DLD1 (cell line): ENCODE measurements at regions not wholly inside any gene's neighbourhood (a gene's known extent, or its start where the extent isn't known, plus 50 kb on each side); places are given as distances from the start of the nearest gene placed in this dataset.

Source experiments
- in situ Hi-C: cut with HindIII; loops from 2 replicates; pipeline ENCODE4 v1.10.0; 2017; ENCODE audit warnings: low sequenced_read_pairs

- in situ Hi-C loops = loop anchor here (25.0 kb wide), 1 partner anchor 684 kb away; the partner anchor contains the start of gene PLK2
Measured at GRCh38 chr5:57778501-57779091, 296.0 kb upstream of the ACTBL2 start.

- in situ Hi-C loops = loop anchor here (25.0 kb wide), 1 partner anchor 685 kb away; the partner anchor contains the start of gene PLK2
Measured at GRCh38 chr5:57777174-57777581, 294.6 kb upstream of the ACTBL2 start.

GRCh38 chr5:57776035-57776434 lies 293.4 kb upstream of the ACTBL2 start:
- in situ Hi-C loops = loop anchor here (25.0 kb wide), 1 partner anchor 686 kb away; the partner anchor contains the start of gene PLK2

GRCh38 chr5:57774439-57774838 lies 291.8 kb upstream of the ACTBL2 start:
- in situ Hi-C loops = no loop called here

GRCh38 chr5:57772512-57772911 lies 289.9 kb upstream of the ACTBL2 start:
- in situ Hi-C loops = no loop called here

GRCh38 chr5:57770039-57770438 lies 287.4 kb upstream of the ACTBL2 start:
- in situ Hi-C loops = no loop called here

GRCh38 chr5:57768745-57769144 lies 286.1 kb upstream of the ACTBL2 start:
- in situ Hi-C loops = no loop called here

- in situ Hi-C loops = no loop called here
Measured at GRCh38 chr5:57764479-57765089, 282.0 kb upstream of the ACTBL2 start.

- in situ Hi-C loops = no loop called here
Measured at GRCh38 chr5:57761513-57761912, 278.9 kb upstream of the ACTBL2 start.

GRCh38 chr5:57754616-57755015 lies 272.0 kb upstream of the ACTBL2 start:
- in situ Hi-C loops = no loop called here

- in situ Hi-C loops = no loop called here
Measured at GRCh38 chr5:57753446-57753845, 270.8 kb upstream of the ACTBL2 start.

- in situ Hi-C loops = no loop called here
Measured at GRCh38 chr5:57751710-57752109, 269.1 kb upstream of the ACTBL2 start.

- in situ Hi-C loops = no loop called here
Measured at GRCh38 chr5:57750891-57751290, 268.3 kb upstream of the ACTBL2 start.

- in situ Hi-C loops = no loop called here
Measured at GRCh38 chr5:57750282-57750681, 267.7 kb upstream of the ACTBL2 start.

- in situ Hi-C loops = no loop called here
Measured at GRCh38 chr5:57749396-57749795, 266.8 kb upstream of the ACTBL2 start.

- in situ Hi-C loops = no loop called here
Measured at GRCh38 chr5:57745700-57746651, 263.4 kb upstream of the ACTBL2 start.

GRCh38 chr5:57745029-57745428 lies 262.4 kb upstream of the ACTBL2 start:
- in situ Hi-C loops = no loop called here

- in situ Hi-C loops = no loop called here
Measured at GRCh38 chr5:57741336-57741735, 258.7 kb upstream of the ACTBL2 start.

GRCh38 chr5:57738787-57739186 lies 256.2 kb upstream of the ACTBL2 start:
- in situ Hi-C loops = no loop called here

- in situ Hi-C loops = no loop called here
Measured at GRCh38 chr5:57738301-57738700, 255.7 kb upstream of the ACTBL2 start.

- in situ Hi-C loops = no loop called here
Measured at GRCh38 chr5:57736716-57737115, 254.1 kb upstream of the ACTBL2 start.
